Stimulated activated CD8-positive, alpha-beta memory T cell treated with anti-CD3 and anti-CD28 coated beads, Interleukin-7, amount 100 ng/mL, for 1 hour (primary cell): ENCODE measurements at regions not wholly inside any gene's neighbourhood (a gene's known extent, or its start where the extent isn't known, plus 50 kb on each side); places are given as distances from the start of the nearest gene placed in this dataset.

Source experiments
- DNase-seq, 2 donors: peaks; one replicate each; pipeline ENCODE4 v3.0.0-alpha.2; 2020; ENCODE audit warnings: low read depth in 2 of 2

- no peak for DNase-seq
These were observed 95.5 kb upstream of the KRR1 start for GRCh38 chr12:75606956-75607355.

GRCh38 chr12:75606151-75606550 is 94.7 kb upstream of the KRR1 start:
- DNase-seq, result no peak

- DNase-seq, result no peak
These were observed 92.1 kb upstream of the KRR1 start for GRCh38 chr12:75603475-75603874.

GRCh38 chr12:75602106-75602505 is 90.7 kb upstream of the KRR1 start:
- DNase-seq, result no peak

GRCh38 chr12:75600146-75600545 is 88.7 kb upstream of the KRR1 start:
- DNase-seq, result no peak

- DNase-seq, result no peak
These were observed 87.7 kb upstream of the KRR1 start for GRCh38 chr12:75599061-75599460.

- DNase-seq, result no peak
These were observed 85.0 kb upstream of the KRR1 start for GRCh38 chr12:75596406-75596805.

GRCh38 chr12:75592638-75593335 is 81.4 kb upstream of the KRR1 start:
- DNase-seq, result no peak

- DNase-seq, result no peak
These were observed 80.7 kb upstream of the KRR1 start for GRCh38 chr12:75592086-75592485.

GRCh38 chr12:75591628-75592027 is 80.2 kb upstream of the KRR1 start:
- no peak for DNase-seq

GRCh38 chr12:75589801-75590200 is 78.4 kb upstream of the KRR1 start:
- no peak for DNase-seq

GRCh38 chr12:75587340-75588106 is 76.1 kb upstream of the KRR1 start:
- no peak for DNase-seq

GRCh38 chr12:75585330-75585729 is 73.9 kb upstream of the KRR1 start:
- no peak for DNase-seq

GRCh38 chr12:75583355-75583754 is 71.9 kb upstream of the KRR1 start:
- DNase-seq, result no peak

GRCh38 chr12:75581515-75581914 is 70.1 kb upstream of the KRR1 start:
- no peak for DNase-seq

GRCh38 chr12:75579552-75579951 is 68.1 kb upstream of the KRR1 start:
- DNase-seq, result no peak

GRCh38 chr12:75578546-75578945 is 67.1 kb upstream of the KRR1 start:
- DNase-seq, result no peak

GRCh38 chr12:75577812-75578211 is 66.4 kb upstream of the KRR1 start:
- no peak for DNase-seq

- no peak for DNase-seq
These were observed 60.3 kb upstream of the KRR1 start for GRCh38 chr12:75571656-75572205.

GRCh38 chr12:75571204-75571603 is 59.8 kb upstream of the KRR1 start:
- DNase-seq, result no peak

GRCh38 chr12:75568801-75569200 is 57.4 kb upstream of the KRR1 start:
- no peak for DNase-seq

GRCh38 chr12:75568393-75568792 is 57.0 kb upstream of the KRR1 start:
- DNase-seq, result no peak

GRCh38 chr12:75565795-75566194 is 54.4 kb upstream of the KRR1 start:
- DNase-seq, result no peak
